Heart left ventricle (tissue), 16 donors: ENCODE measurements at regions not wholly inside any gene's neighbourhood (a gene's known extent, or its start where the extent isn't known, plus 50 kb on each side); places are given as distances from the start of the nearest gene placed in this dataset.

Experiments
- ATAC-seq, 4 donors: fragments of 200-7000 bp; cut with Tn5 transposase; one replicate each; pipeline ENCODE4 v1.9.1; 2020 to 2022; ENCODE audit warnings: moderate library complexity in 4 of 4, mild to moderate bottlenecking in 3 of 4, moderate number of reproducible peaks in 1 of 4
- DNase-seq, 5 donors: peaks; one replicate each; pipeline ENCODE4 v3.0.0-alpha.2; 2020
- H3K27ac ChIP-seq, 12 donors: fragments of 200-600 bp; sonication (generic) in 4 of 12; one replicate each; pipeline versions ENCODE4 v1.5.0 to v1.8.0; 2016 to 2022; ENCODE audit warnings: mild to moderate bottlenecking in 2 of 12
- H3K27me3 ChIP-seq, 9 donors: fragments of 200-600 bp; sonication (generic) in 2 of 9; one replicate each; pipeline versions ENCODE4 v1.5.1 to v1.8.0; 2016 to 2022; ENCODE audit warnings: mild to moderate bottlenecking in 3 of 9
- H3K36me3 ChIP-seq, 9 donors: fragments of 200-600 bp; sonication (generic) in 2 of 9; one replicate each; pipeline versions ENCODE4 v1.5.0 to v1.8.0; 2018 to 2022; ENCODE audit warnings: mild to moderate bottlenecking in 2 of 9
- H3K4me1 ChIP-seq, 12 donors: fragments of 200-600 bp; sonication (generic) in 4 of 12; one replicate each; pipeline versions ENCODE4 v1.5.0 to v1.8.0; 2016 to 2022; ENCODE audit warnings: mild to moderate bottlenecking in 3 of 12
- H3K4me3 ChIP-seq, 12 donors: fragments of 200-600 bp; sonication (generic) in 4 of 12; one replicate each; pipeline versions ENCODE4 v1.5.0 to v1.8.0; 2017 to 2022; ENCODE audit warnings: mild to moderate bottlenecking in 9 of 12, moderate library complexity in 4 of 12
- H3K9me3 ChIP-seq, 12 donors: fragments of 200-600 bp; sonication (generic) in 4 of 12; one replicate each; pipeline versions ENCODE4 v1.5.0 to v1.8.0; 2016 to 2022; ENCODE audit warnings: mild to moderate bottlenecking in 1 of 12
- POLR2A ChIP-seq, 2 donors: fragments of 450-650 bp; IDR thresholded peaks; one replicate each; pipeline ENCODE4 v1.6.1; 2017; ENCODE audit warnings: antibody characterized with exemption in 2 of 2, mild to moderate bottlenecking in 2 of 2, moderate library complexity in 2 of 2
- WGBS, 4 donors: extraction: QIAGEN DNeasy Blood & Tissue Kit in 2 of 4; methylation state at CpG; one replicate each; pipeline versions ENCODE4 v1.1.5 to v1.1.7; 2013 to 2018; 5-methylcytosine and 5-hydroxymethylcytosine counted together
- intact Hi-C, 10 donors: fragments of 100-400 bp; cut with DNase I; formaldehyde crosslinking; loops; one replicate each; pipeline versions ENCODE4 v1.11.1 to v1.14.2; 2022
- TF ChIP-seq, protein P1 (sequence below), 12 donors: fragments of 200-600 bp; sonication (generic) in 4 of 12; IDR thresholded peaks; one replicate each; pipeline versions ENCODE4 v1.5.0 to v1.8.0; 2018 to 2022; ENCODE audit warnings: antibody characterized with exemption in 12 of 12, mild to moderate bottlenecking in 5 of 12
- donor health status: ischemic (EF 13 %, LVEDD 7.1; RV severe dilation, severe dysfunction).
- donor health status: healthy with polysubstance abuse.
- donor health status: DM: no; HTN: yes; CAD: no.
- donor health status: DM: no; HTN: no; CAD: no.
- donor health status: ischemic (EF 25% LVEDD 6.9; RV normal size, moderate dysfunction).
- donor health status: ischemic (EF 25% LVEDD 5.7; RV mildly dilated, moderate dysfunction).
- donor health status: healthy.
- donor health status: DM: yes; HTN: yes; CAD: no.
- donor health status: ischemic (EF 35%, LVEDD 5.7; RV mildly dilated, moderate dysfunction).
- donor health status: nonischemic (EF 11% LVEDD 7.7; RV severe dilation, severe dysfunction).
- donor health status: DM: yes; HTN: yes; CAD: no.
- donor health status: PGD.
- donor health status: ischemic (EF 29% LVEDD 5.4; RV normal size, mild dysfunction).
- donor health status: nonischemic (EF 23%, LVEDD 6.1; RV moderate dilation, normal function).

DNA sequence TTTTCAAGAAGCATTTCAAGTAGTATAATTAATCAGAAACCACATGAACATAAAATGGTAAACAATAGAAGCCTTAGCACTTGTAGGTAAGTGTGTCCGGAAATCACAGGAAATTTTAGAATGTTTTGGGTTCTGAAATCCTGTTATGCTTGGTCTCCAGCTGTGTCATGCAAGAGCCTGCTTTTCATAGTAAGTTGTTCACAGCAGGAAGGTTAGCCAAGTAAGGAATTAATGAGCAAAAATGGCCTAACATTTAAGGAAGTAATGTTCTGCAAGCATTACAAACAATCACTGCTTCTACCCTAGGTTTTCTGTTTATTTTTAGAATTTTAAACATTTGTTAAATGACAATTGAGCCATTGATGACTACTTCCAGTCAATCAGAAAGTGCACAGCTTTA is 669.5 kb downstream of the SLCO4C1 start:
- Histone ChIP-seq H3K36me3 (no peaks in the 10 kb centered on the region), H3K9me3 (no peaks in the 10 kb centered on the region), H3K4me1 (no peaks in the 10 kb centered on the region), H3K27ac (no peak overlapping the region), H3K4me3 (no peak overlapping the region), H3K27me3 (no peaks in the 10 kb centered on the region)
- DNase-seq (no peak), ATAC-seq (no peak)
- intact Hi-C loops: no loop called here
- WGBS, 4 donors: 38 to 51% (median 43%) methylated on average over 1 of the region's 1 CpG
- TF ChIP-seq, protein P1, sequence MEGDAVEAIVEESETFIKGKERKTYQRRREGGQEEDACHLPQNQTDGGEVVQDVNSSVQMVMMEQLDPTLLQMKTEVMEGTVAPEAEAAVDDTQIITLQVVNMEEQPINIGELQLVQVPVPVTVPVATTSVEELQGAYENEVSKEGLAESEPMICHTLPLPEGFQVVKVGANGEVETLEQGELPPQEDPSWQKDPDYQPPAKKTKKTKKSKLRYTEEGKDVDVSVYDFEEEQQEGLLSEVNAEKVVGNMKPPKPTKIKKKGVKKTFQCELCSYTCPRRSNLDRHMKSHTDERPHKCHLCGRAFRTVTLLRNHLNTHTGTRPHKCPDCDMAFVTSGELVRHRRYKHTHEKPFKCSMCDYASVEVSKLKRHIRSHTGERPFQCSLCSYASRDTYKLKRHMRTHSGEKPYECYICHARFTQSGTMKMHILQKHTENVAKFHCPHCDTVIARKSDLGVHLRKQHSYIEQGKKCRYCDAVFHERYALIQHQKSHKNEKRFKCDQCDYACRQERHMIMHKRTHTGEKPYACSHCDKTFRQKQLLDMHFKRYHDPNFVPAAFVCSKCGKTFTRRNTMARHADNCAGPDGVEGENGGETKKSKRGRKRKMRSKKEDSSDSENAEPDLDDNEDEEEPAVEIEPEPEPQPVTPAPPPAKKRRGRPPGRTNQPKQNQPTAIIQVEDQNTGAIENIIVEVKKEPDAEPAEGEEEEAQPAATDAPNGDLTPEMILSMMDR (IDR thresholded peaks at IDR 0.05): no peak
- TF ChIP-seq POLR2A (IDR thresholded peaks at IDR 0.05): no peak

DNA sequence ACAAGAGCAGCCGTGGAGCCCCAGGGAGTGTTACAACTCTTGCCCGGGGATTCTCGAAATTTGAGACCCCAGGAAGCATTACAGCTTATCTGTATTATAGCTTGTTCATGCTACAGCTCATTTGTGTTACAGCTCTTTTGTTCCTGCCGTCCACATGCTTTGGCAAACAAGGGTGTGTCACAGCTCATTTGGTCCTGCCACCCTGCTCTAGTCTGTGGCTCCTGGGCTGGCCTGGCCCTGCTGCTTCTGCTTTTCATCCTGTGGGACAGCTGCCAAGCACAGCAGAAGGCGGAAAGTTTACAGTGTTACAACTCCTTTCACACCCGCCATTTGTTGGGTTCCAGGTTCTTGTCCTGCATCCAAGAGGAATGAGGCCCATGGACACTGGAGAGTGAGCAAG is 685.0 kb downstream of the SLCO4C1 start:
- intact Hi-C loops: no loop called here
- Histone ChIP-seq H3K9me3 (no peaks in the 10 kb centered on the region), H3K4me1 (no peaks in the 10 kb centered on the region), H3K36me3 (no peaks in the 10 kb centered on the region), H3K27me3 (no peaks in the 10 kb centered on the region), H3K4me3 (no peak overlapping the region), H3K27ac (no peak overlapping the region)
- DNase-seq: no peak
- no peak for TF ChIP-seq POLR2A (IDR thresholded peaks at IDR 0.05)
- TF ChIP-seq, protein P1 (IDR thresholded peaks at IDR 0.05): no peak
- ATAC-seq: no peak
- 70 to 76% (median 75%) methylated on average over 6 of the region's 6 CpGs for WGBS, 4 donors

DNA sequence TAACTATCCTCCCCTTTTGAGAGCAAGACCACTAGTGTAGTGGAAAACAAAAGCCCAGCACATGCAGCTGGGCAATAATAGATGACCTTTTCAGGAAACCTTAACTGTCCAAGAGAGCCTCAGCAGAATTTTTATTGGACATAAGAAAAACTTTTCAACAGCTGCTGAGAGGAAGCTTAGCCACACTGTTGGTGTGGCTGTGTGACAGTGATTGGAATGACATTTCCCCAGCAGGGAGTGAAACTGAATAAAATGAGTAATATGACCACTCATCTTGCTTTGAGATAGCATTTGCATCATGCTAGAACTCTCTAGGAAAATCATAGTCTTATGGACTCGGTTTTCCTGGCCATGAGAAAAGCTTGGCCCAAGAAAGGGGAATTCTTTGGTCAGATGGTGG is 687.8 kb downstream of the SLCO4C1 start:
- no peaks in the 10 kb centered on the region for H3K9me3 ChIP-seq
- no peak overlapping the region for H3K27ac ChIP-seq
- TF ChIP-seq, protein P1 (IDR thresholded peaks at IDR 0.05): no peak
- TF ChIP-seq POLR2A (IDR thresholded peaks at IDR 0.05): no peak
- no peak overlapping the region for H3K4me3 ChIP-seq
- 38 to 63% (median 55%) methylated on average over 1 of the region's 1 CpG for WGBS, 4 donors
- no peaks in the 10 kb centered on the region for H3K36me3 ChIP-seq
- no peak for ATAC-seq
- intact Hi-C loops: no loop called here
- H3K4me1 ChIP-seq: no peaks in the 10 kb centered on the region
- no peaks in the 10 kb centered on the region for H3K27me3 ChIP-seq
- DNase-seq: no peak

DNA sequence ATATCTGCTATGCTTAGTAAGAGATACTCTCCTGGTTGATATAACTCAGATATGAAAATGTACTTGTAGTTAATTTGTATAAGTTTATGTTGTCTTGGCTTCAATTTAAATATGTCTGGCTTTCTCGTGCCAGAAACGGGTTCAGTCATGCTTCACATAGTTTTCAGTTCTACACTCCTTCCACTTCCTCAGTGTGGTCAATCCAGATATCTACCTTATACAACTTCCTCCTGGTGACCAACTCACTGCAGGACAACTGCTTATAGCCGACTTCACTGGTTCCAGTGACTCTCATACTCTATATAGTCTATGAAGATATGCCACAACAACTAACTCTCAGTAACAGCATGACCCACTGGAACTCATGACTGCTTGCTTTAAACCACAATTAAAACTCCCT is 690.4 kb downstream of the SLCO4C1 start:
- Histone ChIP-seq H3K27me3 (no peaks in the 10 kb centered on the region), H3K4me1 (no peaks in the 10 kb centered on the region), H3K36me3 (no peaks in the 10 kb centered on the region), H3K4me3 (no peak overlapping the region), H3K27ac (no peak overlapping the region), H3K9me3 (no peaks in the 10 kb centered on the region)
- ATAC-seq (no peak), DNase-seq (no peak)
- TF ChIP-seq POLR2A (IDR thresholded peaks at IDR 0.05): no peak
- TF ChIP-seq, protein P1 (IDR thresholded peaks at IDR 0.05): no peak
- intact Hi-C loops: no loop called here
- 65 to 80% (median 73%) methylated on average over 3 of the region's 3 CpGs for WGBS, 4 donors
